SH-SY5Y (cell line): ENCODE measurements at regions not wholly inside any gene's neighbourhood (a gene's known extent, or its start where the extent isn't known, plus 50 kb on each side); places are given as distances from the start of the nearest gene placed in this dataset.

Experiments used
- GATA2 ChIP-seq: IDR thresholded peaks from 2 replicates; pipeline ENCODE4 v1.6.1; 2011; ENCODE audit warnings: mild to moderate bottlenecking, low read depth, low read length
- GATA3 ChIP-seq: IDR thresholded peaks from 2 replicates; pipeline ENCODE4 v1.6.1; 2011; ENCODE audit warnings: low read depth, mild to moderate bottlenecking, low read length, moderate library complexity

DNA sequence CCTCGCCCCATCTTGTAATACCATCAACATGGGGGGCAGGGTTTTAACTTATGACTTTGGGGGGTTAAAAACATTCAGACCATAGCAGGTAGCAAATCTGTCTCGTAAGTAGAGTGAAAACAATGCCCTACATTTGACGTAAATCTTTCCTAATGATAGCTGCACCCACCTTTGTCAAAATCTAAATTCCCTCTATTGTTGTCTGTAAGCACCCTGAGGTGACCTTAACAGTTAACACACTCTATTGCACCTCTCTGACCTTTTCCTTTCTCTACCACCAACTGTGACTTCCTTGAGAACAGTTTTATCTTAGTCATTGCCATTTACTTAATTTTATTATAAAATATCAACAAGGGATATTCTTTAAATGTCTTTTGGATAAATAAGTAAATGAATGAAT is 1024.9 kb upstream of the CNTN5 start:
- TF ChIP-seq GATA3 (no peak), GATA2 (no peak)
